ENCODE measurements at regions not wholly inside any gene's neighbourhood (a gene's known extent, or its start where the extent isn't known, plus 50 kb on each side); places are given as distances from the start of the nearest gene placed in this dataset.
"Not testable (repeated sequence)": the region's sequence is repeated elsewhere in the genome, so short reads cannot be mapped to it uniquely, and the experiment has no call there.

- FAIRE-seq (no peak), DNase-seq (ENCODE audit: insufficient read length, low spot score) (no peak)
Measured at GRCh38 chr10:78645169-78645686, 423.5 kb upstream of the ZMIZ1 start.

- no peak for DNase-seq (ENCODE audit: insufficient read length, low spot score)
- no peak for FAIRE-seq
Measured at GRCh38 chr10:78645975-78646374, 422.8 kb upstream of the ZMIZ1 start.

- FAIRE-seq, result no peak
- no peak for DNase-seq (ENCODE audit: insufficient read length, low spot score)
Measured at GRCh38 chr10:78648256-78648860, 420.4 kb upstream of the ZMIZ1 start.

GRCh38 chr10:78649429-78649828 lies 419.3 kb upstream of the ZMIZ1 start:
- no peak for DNase-seq (ENCODE audit: insufficient read length, low spot score)
- no peak for FAIRE-seq

- FAIRE-seq, result no peak
- no peak for DNase-seq (ENCODE audit: insufficient read length, low spot score)
Measured at GRCh38 chr10:78650122-78650521, 418.6 kb upstream of the ZMIZ1 start.

- no peak for DNase-seq (ENCODE audit: insufficient read length, low spot score)
- no peak for FAIRE-seq
Measured at GRCh38 chr10:78651287-78651686, 417.5 kb upstream of the ZMIZ1 start.

- FAIRE-seq, result no peak
- no peak for DNase-seq (ENCODE audit: insufficient read length, low spot score)
Measured at GRCh38 chr10:78653555-78653954, 415.2 kb upstream of the ZMIZ1 start.

- FAIRE-seq (no peak), DNase-seq (ENCODE audit: insufficient read length, low spot score) (no peak)
Measured at GRCh38 chr10:78654047-78654590, 414.6 kb upstream of the ZMIZ1 start.

- no peak for DNase-seq (ENCODE audit: insufficient read length, low spot score)
Measured at GRCh38 chr10:78655979-78656378, 412.8 kb upstream of the ZMIZ1 start.

GRCh38 chr10:78656417-78657162 lies 412.2 kb upstream of the ZMIZ1 start:
- DNase-seq (ENCODE audit: insufficient read length, low spot score) (no peak), FAIRE-seq (no peak)

More at GRCh38 chr10:78655979-78656378, 412.8 kb upstream of the ZMIZ1 start:
- no peak for FAIRE-seq

- FAIRE-seq (peak; percentile 31), DNase-seq (ENCODE audit: insufficient read length, low spot score) (peak; percentile 56)
Measured at GRCh38 chr10:78657163-78657861, 411.5 kb upstream of the ZMIZ1 start.

GRCh38 chr10:78657862-78658165 lies 411.0 kb upstream of the ZMIZ1 start:
- FAIRE-seq, result no peak
- no peak for DNase-seq (ENCODE audit: insufficient read length, low spot score)

- no peak for DNase-seq (ENCODE audit: insufficient read length, low spot score)
- no peak for FAIRE-seq
Measured at GRCh38 chr10:78658645-78659597, 409.8 kb upstream of the ZMIZ1 start.

GRCh38 chr10:78659598-78659967 lies 409.2 kb upstream of the ZMIZ1 start:
- FAIRE-seq (no peak), DNase-seq (ENCODE audit: insufficient read length, low spot score) (no peak)

- FAIRE-seq, result no peak
- DNase-seq (ENCODE audit: insufficient read length, low spot score), result no peak
Measured at GRCh38 chr10:78660446-78661106, 408.2 kb upstream of the ZMIZ1 start.

- FAIRE-seq (no peak), DNase-seq (ENCODE audit: insufficient read length, low spot score) (no peak)
Measured at GRCh38 chr10:78663721-78664120, 405.0 kb upstream of the ZMIZ1 start.

GRCh38 chr10:78664929-78665553 lies 403.7 kb upstream of the ZMIZ1 start:
- DNase-seq (ENCODE audit: insufficient read length, low spot score) (no peak), FAIRE-seq (no peak)

- FAIRE-seq (no peak), DNase-seq (ENCODE audit: insufficient read length, low spot score) (no peak)
Measured at GRCh38 chr10:78672918-78673317, 395.8 kb upstream of the ZMIZ1 start.

GRCh38 chr10:78681141-78681540 lies 387.6 kb upstream of the ZMIZ1 start:
- FAIRE-seq; DNase-seq (ENCODE audit: insufficient read length, low spot score): not testable (repeated sequence)

Measured in GM19239 (cell line).